Common myeloid progenitor, CD34-positive (primary cell): ENCODE measurements at regions not wholly inside any gene's neighbourhood (a gene's known extent, or its start where the extent isn't known, plus 50 kb on each side); places are given as distances from the start of the nearest gene placed in this dataset.
"Not testable (repeated sequence)": the region's sequence is repeated elsewhere in the genome, so short reads cannot be mapped to it uniquely, and the experiment has no call there.

ENCODE experiments used
- CTCF ChIA-PET: fragments of 350-600 bp; sonication (Branson Sonifier 250); formaldehyde crosslinking; loops from one replicate; lab custom pipeline; 2021; ENCODE audit warnings: antibody characterized with exemption; lab: Charles Lee
- POLR2A ChIA-PET: fragments of 350-600 bp; sonication (Branson Sonifier 250); formaldehyde crosslinking; loops from one replicate; lab custom pipeline; 2021; ENCODE audit warnings: antibody characterized with exemption; lab: Charles Lee
- DNase-seq, 3 donors: peaks; one replicate each; pipeline versions ENCODE4 v3.0.0 to v3.0.0-alpha.2; 2013
- H3K27ac ChIP-seq, 2 experiments: 1 replicate in 1 of 2; 2 replicates in 1 of 2; pipeline ENCODE4 v1.7.0; 2013; ENCODE audit warnings: inconsistent platforms in 2 of 2, low read length in 2 of 2, mild to moderate bottlenecking in 2 of 2, low read depth in 1 of 2, moderate library complexity in 1 of 2; ENCODE audit not compliant: severe bottlenecking in 2 of 2, insufficient read depth in 1 of 2, poor library complexity in 1 of 2
- H3K27me3 ChIP-seq, 5 experiments: replicated peaks in 2 of 5; 1 replicate in 3 of 5; 2 replicates in 2 of 5; pipeline versions ENCODE4 v1.6.1 to v1.7.0; 2013; ENCODE audit warnings: low read length in 4 of 5, mild to moderate bottlenecking in 2 of 5, moderate library complexity in 2 of 5, inconsistent platforms in 1 of 5; ENCODE audit not compliant: insufficient read depth in 5 of 5, control insufficient read depth in 4 of 5
- H3K36me3 ChIP-seq, 4 experiments: 1 replicate in 2 of 4; 2 replicates in 2 of 4; pipeline versions ENCODE4 v1.6.1 to v1.7.0; 2013; ENCODE audit warnings: low read length in 3 of 4, control low read depth in 1 of 4, mild to moderate bottlenecking in 1 of 4; ENCODE audit not compliant: control insufficient read depth in 4 of 4, insufficient read depth in 4 of 4
- H3K4me1 ChIP-seq, 4 experiments: 1 replicate in 3 of 4; 2 replicates in 1 of 4; pipeline versions ENCODE4 v1.6.1 to v1.7.1; 2013; ENCODE audit warnings: low read length in 3 of 4, mild to moderate bottlenecking in 3 of 4, control low read depth in 1 of 4, inconsistent platforms in 1 of 4, moderate library complexity in 1 of 4; ENCODE audit not compliant: control insufficient read depth in 4 of 4, insufficient read depth in 4 of 4; ENCODE audit errors: control extremely low read depth in 1 of 4
- H3K4me3 ChIP-seq, 7 experiments: 1 replicate in 4 of 7; 2 replicates in 3 of 7; pipeline versions ENCODE4 v1.5.1 to v1.7.0; 2013; ENCODE audit warnings: mild to moderate bottlenecking in 7 of 7, low read length in 6 of 7, moderate library complexity in 6 of 7, inconsistent platforms in 2 of 7, low read depth in 2 of 7, control low read depth in 1 of 7; ENCODE audit not compliant: insufficient read depth in 4 of 7, control insufficient read depth in 1 of 7; ENCODE audit errors: extremely low read depth in 1 of 7
- H3K9me3 ChIP-seq, 5 experiments: 1 replicate in 4 of 5; 2 replicates in 1 of 5; pipeline versions ENCODE4 v1.6.1 to v1.7.1; 2013; ENCODE audit warnings: low read length in 4 of 5, mild to moderate bottlenecking in 2 of 5, inconsistent platforms in 1 of 5, low read depth in 1 of 5, moderate library complexity in 1 of 5; ENCODE audit not compliant: control insufficient read depth in 4 of 5, insufficient read depth in 2 of 5; ENCODE audit errors: control extremely low read depth in 1 of 5
- WGBS: methylation state at CpG from one replicate; pipeline ENCODE4 v1.1.5; 2013; ENCODE audit not compliant: insufficient coverage; 5-methylcytosine and 5-hydroxymethylcytosine counted together

GRCh38 chr3:117872594-117873248 is 1161.9 kb downstream of the IGSF11 start:
- DNase-seq, result not testable (repeated sequence)

DNA sequence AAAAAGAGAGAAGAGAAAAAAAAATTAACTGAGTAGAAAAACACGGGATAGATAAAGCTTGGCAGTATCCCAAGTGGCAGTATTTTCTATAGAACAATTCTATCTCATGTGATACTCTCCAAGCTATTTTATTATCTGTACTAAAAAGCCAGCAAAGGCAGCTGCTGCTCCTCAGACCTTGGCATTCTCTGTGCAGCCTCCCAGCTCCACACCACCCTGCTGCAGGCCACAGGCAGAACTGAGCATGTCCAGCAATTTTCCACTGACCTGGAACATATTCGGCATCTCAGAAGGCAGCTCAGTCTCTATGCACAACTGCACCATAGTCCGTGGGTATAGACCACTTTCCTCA is 1161.4 kb downstream of the IGSF11 start:
- Histone ChIP-seq H3K27me3 (no peaks in the 10 kb centered on the region), H3K36me3 (no peaks in the 10 kb centered on the region), H3K27ac (no peak overlapping the region), H3K9me3 (no peaks in the 10 kb centered on the region), H3K4me1 (no peaks in the 10 kb centered on the region), H3K4me3 (no peak overlapping the region)
- ChIA-PET CTCF (interaction anchor here (0.8 kb wide), 1 partner anchor 12 kb away, joined by 3 read pairs; no protein-coding TSS in a partner anchor), POLR2A (no interaction called here)
- WGBS, result 100% methylated on average over 1 of the region's 3 CpGs
- no peak for DNase-seq

More at GRCh38 chr3:117872594-117873248, 1161.9 kb downstream of the IGSF11 start:
- POLR2A ChIA-PET, H3K4me1 ChIP-seq, H3K4me3 ChIP-seq, H3K9me3 ChIP-seq, H3K36me3 ChIP-seq, H3K27me3 ChIP-seq, H3K27ac ChIP-seq: not testable (repeated sequence)
- CTCF ChIA-PET, result interaction anchor here (0.8 kb wide), 1 partner anchor 12 kb away, joined by 3 read pairs; no protein-coding TSS in a partner anchor
- WGBS, result 96% methylated on average over 6 of the region's 15 CpGs

DNA sequence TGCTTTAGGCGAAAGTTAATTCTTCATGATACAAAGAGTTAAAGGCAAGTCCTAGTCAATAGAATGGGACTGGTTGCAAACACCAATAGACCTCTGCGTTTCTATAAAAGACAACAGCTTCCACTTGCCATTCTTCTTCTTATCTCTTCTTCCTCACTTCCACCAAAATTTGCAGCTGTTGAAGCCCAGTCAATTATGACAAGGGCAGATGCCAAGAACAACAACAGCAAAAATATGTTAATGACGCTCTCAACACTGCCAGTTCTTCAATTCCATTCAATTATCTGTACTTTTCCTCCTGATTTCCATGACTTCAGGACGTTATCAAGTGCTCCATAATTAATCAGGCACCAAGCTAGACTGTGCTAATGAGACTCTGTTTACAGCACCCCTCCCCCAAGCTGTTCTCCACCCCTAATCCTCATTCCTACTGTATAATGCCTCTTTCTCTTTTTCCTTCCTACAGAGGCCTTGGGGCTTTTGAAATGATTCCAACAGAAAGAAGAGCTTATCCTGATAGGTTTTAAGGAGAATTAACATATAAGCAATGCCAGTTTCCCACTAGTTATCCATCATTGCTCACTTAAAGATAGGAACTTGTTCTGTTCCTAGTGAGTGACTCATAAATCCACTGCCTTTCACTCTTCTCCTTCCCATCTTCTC is 1160.5 kb downstream of the IGSF11 start:
- H3K4me3 ChIP-seq, result no peak overlapping the region
- H3K9me3 ChIP-seq, result no peaks in the 10 kb centered on the region
- DNase-seq, result no peak
- ChIA-PET CTCF (interaction anchor here (0.5 kb wide), 1 partner anchor 800 kb away, joined by 3 read pairs; no protein-coding TSS in a partner anchor), POLR2A (no interaction called here)
- H3K27ac ChIP-seq, result no peak overlapping the region
- no peaks in the 10 kb centered on the region for H3K4me1 ChIP-seq
- no peaks in the 10 kb centered on the region for H3K36me3 ChIP-seq
- WGBS, result 95% methylated on average over 4 of the region's 4 CpGs
- no peaks in the 10 kb centered on the region for H3K27me3 ChIP-seq

- DNase-seq, result no peak
- H3K4me3 ChIP-seq, result no peak overlapping the region
- H3K27ac ChIP-seq, result no peak overlapping the region
- no peaks in the 10 kb centered on the region for H3K27me3 ChIP-seq
- no peaks in the 10 kb centered on the region for H3K9me3 ChIP-seq
- H3K4me1 ChIP-seq, result no peaks in the 10 kb centered on the region
- ChIA-PET POLR2A (no interaction called here), CTCF (no interaction called here)
- no peaks in the 10 kb centered on the region for H3K36me3 ChIP-seq
- WGBS, result no CpG with 5 or more reads among the region's 1 CpG
These were observed 1159.5 kb downstream of the IGSF11 start for GRCh38 chr3:117874904-117875874.

GRCh38 chr3:117875887-117876286 is 1158.8 kb downstream of the IGSF11 start:
- POLR2A ChIA-PET, result no interaction called here
- H3K36me3 ChIP-seq, result no peaks in the 10 kb centered on the region
- no peaks in the 10 kb centered on the region for H3K27me3 ChIP-seq

DNA sequence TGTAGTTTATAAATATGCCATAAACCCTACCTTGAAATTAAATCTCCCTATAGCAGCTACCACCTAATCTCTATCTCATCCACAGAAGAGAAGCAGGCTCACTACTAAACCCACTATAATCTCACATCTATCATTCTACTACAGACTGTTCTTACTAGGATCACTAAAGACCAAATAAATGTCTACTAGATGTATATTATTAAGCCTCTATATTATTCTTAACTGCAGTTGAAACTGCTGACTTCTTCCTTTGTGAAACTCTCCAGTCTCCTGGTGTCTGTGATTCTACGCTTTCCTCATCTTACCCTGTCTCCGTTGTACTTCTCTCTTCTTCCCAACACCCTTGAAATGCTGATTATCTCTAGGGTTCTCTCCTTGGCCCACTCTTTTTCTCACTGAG is 1154.0 kb downstream of the IGSF11 start:
- Histone ChIP-seq H3K36me3 (no peaks in the 10 kb centered on the region), H3K4me1 (peaks cover 14 to 16% (median 15%) of the 10 kb centered on the region in 4 experiments), H3K4me3 (no peak overlapping the region), H3K9me3 (no peaks in the 10 kb centered on the region), H3K27ac (no peak overlapping the region), H3K27me3 (no peaks in the 10 kb centered on the region)
- 96% methylated on average over 2 of the region's 2 CpGs for WGBS
- no peak for DNase-seq
- ChIA-PET CTCF (no interaction called here), POLR2A (no interaction called here)

More at GRCh38 chr3:117875887-117876286, 1158.8 kb downstream of the IGSF11 start:
- Histone ChIP-seq H3K4me1 (no peaks in the 10 kb centered on the region), H3K4me3 (no peak overlapping the region), H3K9me3 (no peaks in the 10 kb centered on the region), H3K27ac (no peak overlapping the region)
- no CpG with 5 or more reads among the region's 1 CpG for whole genome bisulfite sequencing
- CTCF ChIA-PET, result no interaction called here
- DNase-seq, result no peak
